PC-9 (cell line): ENCODE measurements at regions not wholly inside any gene's neighbourhood (a gene's known extent, or its start where the extent isn't known, plus 50 kb on each side); places are given as distances from the start of the nearest gene placed in this dataset.

Experiments
- CTCF ChIP-seq: fragments of 200-600 bp; sonication (generic); conservative IDR thresholded peaks from 2 replicates; pipeline ENCODE4 v1.6.1; 2017; ENCODE audit warnings: mixed run types, antibody characterized with exemption, mild to moderate bottlenecking, moderate library complexity
- EZH2 ChIP-seq: fragments of 200-600 bp; sonication (generic); IDR thresholded peaks from 2 replicates; pipeline ENCODE4 v1.8.0; 2017; ENCODE audit warnings: antibody characterized with exemption, low read depth

- TF ChIP-seq CTCF (no peak), EZH2 (no peak)
These were observed 74.2 kb upstream of the EGR2 start for GRCh38 chr10:62890395-62890794.
